NCI-H82 (cell line): ENCODE measurements at regions not wholly inside any gene's neighbourhood (a gene's known extent, or its start where the extent isn't known, plus 50 kb on each side); places are given as distances from the start of the nearest gene placed in this dataset.
"Not testable (repeated sequence)": the region's sequence is repeated elsewhere in the genome, so short reads cannot be mapped to it uniquely, and the experiment has no call there.

Experiments used
- DNase-seq: peaks from one replicate; lab custom pipeline; 2025; lab: John Stamatoyannopoulos, UW

- no peak for DNase-seq
Observed at GRCh38 chr4:72876946-72877345, 192.6 kb downstream of the COX18 start.

GRCh38 chr4:72875545-72875944 lies 194.0 kb downstream of the COX18 start:
- DNase-seq = no peak

GRCh38 chr4:72875138-72875537 lies 194.4 kb downstream of the COX18 start:
- no peak for DNase-seq

- DNase-seq = no peak
Observed at GRCh38 chr4:72864898-72865297, 204.6 kb downstream of the COX18 start.

- DNase-seq = not testable (repeated sequence)
Observed at GRCh38 chr4:72864277-72864676, 205.2 kb downstream of the COX18 start.

GRCh38 chr4:72860766-72861165 lies 208.8 kb downstream of the COX18 start:
- DNase-seq = no peak

GRCh38 chr4:72858328-72858727 lies 211.2 kb downstream of the COX18 start:
- no peak for DNase-seq

- DNase-seq = no peak
Observed at GRCh38 chr4:72857787-72858186, 211.7 kb downstream of the COX18 start.

- no peak for DNase-seq
Observed at GRCh38 chr4:72857216-72857615, 212.3 kb downstream of the COX18 start.

GRCh38 chr4:72846280-72847111 lies 223.0 kb downstream of the COX18 start:
- DNase-seq = peak; percentile 47

- DNase-seq = peak; percentile 45
Observed at GRCh38 chr4:72843466-72843865, 226.1 kb downstream of the COX18 start.

- no peak for DNase-seq
Observed at GRCh38 chr4:72842323-72842722, 227.2 kb downstream of the COX18 start.

GRCh38 chr4:72840166-72840565 lies 229.3 kb downstream of the COX18 start:
- DNase-seq = not testable (repeated sequence)

- no peak for DNase-seq
Observed at GRCh38 chr4:72828864-72829263, 240.7 kb downstream of the COX18 start.

GRCh38 chr4:72827968-72828367 lies 241.5 kb downstream of the COX18 start:
- DNase-seq = no peak

GRCh38 chr4:72820107-72820506 lies 249.4 kb downstream of the COX18 start:
- no peak for DNase-seq

GRCh38 chr4:72817012-72817411 lies 248.0 kb upstream of the ADAMTS3 start:
- no peak for DNase-seq

GRCh38 chr4:72814241-72814640 lies 245.2 kb upstream of the ADAMTS3 start:
- no peak for DNase-seq

GRCh38 chr4:72809208-72809607 lies 240.2 kb upstream of the ADAMTS3 start:
- no peak for DNase-seq

GRCh38 chr4:72805284-72805683 lies 236.3 kb upstream of the ADAMTS3 start:
- no peak for DNase-seq

- DNase-seq = no peak
Observed at GRCh38 chr4:72797486-72797885, 228.5 kb upstream of the ADAMTS3 start.

- DNase-seq = no peak
Observed at GRCh38 chr4:72791054-72791453, 222.0 kb upstream of the ADAMTS3 start.

- DNase-seq = no peak
Observed at GRCh38 chr4:72786401-72786990, 217.5 kb upstream of the ADAMTS3 start.

- DNase-seq = no peak
Observed at GRCh38 chr4:72779241-72779640, 210.2 kb upstream of the ADAMTS3 start.
